HCT116 (cell line): ENCODE measurements at regions not wholly inside any gene's neighbourhood (a gene's known extent, or its start where the extent isn't known, plus 50 kb on each side); places are given as distances from the start of the nearest gene placed in this dataset.

Experiments used
- ATAC-seq: fragments of 200-7000 bp; cut with Tn5 transposase; 2 replicates; pipeline ENCODE4 v1.9.1; 2020; ENCODE audit warnings: mild to moderate bottlenecking, moderate library complexity
- BruUV-seq: library from RNA; stranded (reverse); fragments of 400-500 nt; replicated peaks from 2 replicates; lab custom pipeline; 2021; lab: Mats Ljungman, UMichigan
- CTCF ChIA-PET: fragments of 300-600 bp; sonication (Branson Sonifier 250); formaldehyde crosslinking; loops from one replicate; lab custom pipeline; 2021; ENCODE audit warnings: antibody characterized with exemption; lab: Charles Lee
- POLR2A ChIA-PET: fragments of 300-600, 350-600 bp; sonication (Branson Sonifier 250); formaldehyde crosslinking; loops from one replicate; lab custom pipeline; 2021; ENCODE audit warnings: antibody characterized with exemption; lab: Charles Lee
- RAD21 ChIA-PET, 2 experiments: fragments of 300-600 bp; sonication (Branson Sonifier 250); formaldehyde crosslinking; loops; one replicate each; lab custom pipeline; 2023; ENCODE audit warnings: low total read pairs in 2 of 2; ENCODE audit not compliant: uncharacterized antibody in 2 of 2, unreplicated experiment in 2 of 2, low non-redundant PET in 1 of 2; lab: Charles Lee
- DNase-seq: peaks from one replicate; pipeline ENCODE4 v3.0.0-alpha.2; 2010; ENCODE audit warnings: low read depth, low spot score
- H2AFZ ChIP-seq: fragments of 200-600 bp; shearing (Covaris generic), sonication (generic); 2 replicates; pipeline ENCODE4 v1.6.1; 2017; ENCODE audit warnings: low read depth, mixed run types, mixed read lengths, antibody characterized with exemption, low read length; ENCODE audit not compliant: poor library complexity, severe bottlenecking
- H3K27ac ChIP-seq: 2 replicates; pipeline ENCODE4 v1.5.1; 2012; ENCODE audit warnings: low read depth, low read length
- H3K27me3 ChIP-seq: fragments of 200-600 bp; sonication (generic); 2 replicates; pipeline ENCODE4 v1.6.1; 2016; ENCODE audit warnings: mixed run types, low read length, mixed read lengths; ENCODE audit not compliant: insufficient read depth
- H3K36me3 ChIP-seq, 2 experiments: fragments of 200-500 bp in 1 of 2; fragments of 200-600 bp in 1 of 2; sonication (Bioruptor generic) in 1 of 2; sonication (generic) in 1 of 2; 2 replicates each; pipeline versions ENCODE4 v1.5.1 to v1.6.1; 2014 to 2016; ENCODE audit warnings: low read length in 2 of 2, inconsistent platforms in 1 of 2, mixed read lengths in 1 of 2, mixed run types in 1 of 2; ENCODE audit not compliant: insufficient read depth in 2 of 2, control insufficient read depth in 1 of 2
- H3K4me1 ChIP-seq, 2 experiments: fragments of 200-600 bp in 1 of 2; sonication (generic) in 1 of 2; 2 replicates each; pipeline versions ENCODE4 v1.5.1 to v1.6.1; 2012 to 2017; ENCODE audit warnings: low read length in 2 of 2, inconsistent platforms in 1 of 2, mild to moderate bottlenecking in 1 of 2, mixed read lengths in 1 of 2, mixed run types in 1 of 2, moderate library complexity in 1 of 2; ENCODE audit not compliant: insufficient read depth in 2 of 2, control insufficient read depth in 1 of 2
- H3K4me2 ChIP-seq: fragments of 200-600 bp; sonication (generic); 2 replicates; pipeline ENCODE4 v1.6.1; 2017; ENCODE audit warnings: mixed run types, low read length, mixed read lengths
- H3K4me3 ChIP-seq, 2 experiments: fragments of 200-600 bp in 1 of 2; sonication (generic) in 1 of 2; replicated peaks in 1 of 2; 2 replicates each; pipeline ENCODE4 v1.5.1; 2011 to 2016; ENCODE audit warnings: low read length in 2 of 2, control low read depth in 1 of 2, low read depth in 1 of 2, mild to moderate bottlenecking in 1 of 2, mixed read lengths in 1 of 2, mixed run types in 1 of 2
- H3K79me2 ChIP-seq: fragments of 200-600 bp; sonication (generic); 2 replicates; pipeline ENCODE4 v1.6.1; 2017; ENCODE audit warnings: mild to moderate bottlenecking, mixed run types, low read length, moderate library complexity, mixed read lengths; ENCODE audit not compliant: insufficient read depth
- H3K9ac ChIP-seq: fragments of 200-600 bp; sonication (generic); 2 replicates; pipeline ENCODE4 v1.6.1; 2016; ENCODE audit warnings: low read length, mixed read lengths
- H3K9me2 ChIP-seq: fragments of 200-600 bp; sonication (generic), shearing (Covaris generic); 2 replicates; pipeline ENCODE4 v1.6.1; 2017; ENCODE audit warnings: mixed run types, mild to moderate bottlenecking, moderate library complexity; ENCODE audit not compliant: insufficient read depth
- H3K9me3 ChIP-seq, 2 experiments: fragments of 200-500 bp in 1 of 2; fragments of 200-600 bp in 1 of 2; sonication (Bioruptor generic) in 1 of 2; sonication (generic) in 1 of 2; 2 replicates each; pipeline ENCODE4 v1.6.1; 2014 to 2017; ENCODE audit warnings: low read length in 2 of 2, mixed read lengths in 2 of 2, inconsistent platforms in 1 of 2, low read depth in 1 of 2, mild to moderate bottlenecking in 1 of 2, mixed run types in 1 of 2, moderate library complexity in 1 of 2; ENCODE audit not compliant: control insufficient read depth in 1 of 2, insufficient read depth in 1 of 2
- H4K20me1 ChIP-seq: fragments of 200-600 bp; sonication (generic), shearing (Covaris generic); 2 replicates; pipeline ENCODE4 v1.6.1; 2017; ENCODE audit warnings: mixed run types, mild to moderate bottlenecking, moderate library complexity; ENCODE audit not compliant: insufficient read depth
- CBX3 ChIP-seq: IDR thresholded peaks from 2 replicates; pipeline ENCODE4 v1.6.1; 2012; ENCODE audit warnings: low read depth
- CEBPB ChIP-seq: IDR thresholded peaks from 2 replicates; pipeline ENCODE4 v1.6.1; 2012; ENCODE audit warnings: low read depth
- ELF1 ChIP-seq: IDR thresholded peaks from 2 replicates; pipeline ENCODE4 v1.6.1; 2012; ENCODE audit warnings: low read depth, borderline replicate concordance
- JUND ChIP-seq: IDR thresholded peaks from 2 replicates; pipeline ENCODE4 v1.6.1; 2012
- MAX ChIP-seq: IDR thresholded peaks from 2 replicates; pipeline ENCODE4 v1.6.1; 2012
- POLR2A ChIP-seq: IDR thresholded peaks from 2 replicates; pipeline ENCODE4 v1.7.0; 2011; ENCODE audit warnings: borderline replicate concordance; ENCODE audit not compliant: insufficient read depth, insufficient read length; ENCODE audit errors: extremely low read depth
- RAD21 ChIP-seq: IDR thresholded peaks from 2 replicates; pipeline ENCODE4 v1.6.1; 2012; ENCODE audit warnings: low read depth, mild to moderate bottlenecking
- SIN3A ChIP-seq: IDR thresholded peaks from 2 replicates; pipeline ENCODE4 v1.6.1; 2012; ENCODE audit warnings: low read depth
- SRF ChIP-seq: IDR thresholded peaks from 2 replicates; pipeline ENCODE4 v1.6.1; 2012; ENCODE audit warnings: low read depth
- TCF7L2 ChIP-seq: IDR thresholded peaks from 2 replicates; pipeline ENCODE4 v1.7.0; 2011; ENCODE audit warnings: borderline replicate concordance, inconsistent platforms; ENCODE audit not compliant: insufficient read depth, insufficient read length; ENCODE audit errors: extremely low read depth
- YY1 ChIP-seq: IDR thresholded peaks from 2 replicates; pipeline ENCODE4 v1.6.1; 2011; ENCODE audit warnings: low read length, low read depth, moderate library complexity, mild to moderate bottlenecking; ENCODE audit not compliant: insufficient replicate concordance; ENCODE audit errors: extremely low read depth
- ZBTB33 ChIP-seq: IDR thresholded peaks from 2 replicates; pipeline ENCODE4 v1.6.1; 2011; ENCODE audit warnings: mild to moderate bottlenecking, low read length, moderate library complexity; ENCODE audit not compliant: insufficient replicate concordance; ENCODE audit errors: extremely low read depth
- ZNF274 ChIP-seq: fragments of 200-500 bp; sonication (Bioruptor generic); IDR thresholded peaks from 2 replicates; pipeline ENCODE4 v1.6.1; 2014; ENCODE audit warnings: mild to moderate bottlenecking, low read depth, low read length, inconsistent platforms
- intact Hi-C: fragments of 100-400 bp; cut with micrococcal nuclease; formaldehyde crosslinking; loops from 2 replicates; pipeline ENCODE4 v1.10.0; 2022
- TF ChIP-seq, protein P1 (sequence below): IDR thresholded peaks from 2 replicates; pipeline ENCODE4 v1.6.1; 2012
- TF ChIP-seq, protein P2 (sequence below), 3 experiments: fragments of 200-600 bp in 1 of 3; sonication (generic) in 1 of 3; IDR thresholded peaks in 2 of 3; conservative IDR thresholded peaks in 1 of 3; 2 replicates each; pipeline ENCODE4 v1.5.1; 2012 to 2017; ENCODE audit warnings: low read depth in 2 of 3, low read length in 2 of 3, antibody characterized with exemption in 1 of 3, borderline replicate concordance in 1 of 3, control low read depth in 1 of 3, mild to moderate bottlenecking in 1 of 3, mixed read lengths in 1 of 3, mixed run types in 1 of 3, moderate library complexity in 1 of 3; ENCODE audit not compliant: insufficient read depth in 1 of 3

DNA sequence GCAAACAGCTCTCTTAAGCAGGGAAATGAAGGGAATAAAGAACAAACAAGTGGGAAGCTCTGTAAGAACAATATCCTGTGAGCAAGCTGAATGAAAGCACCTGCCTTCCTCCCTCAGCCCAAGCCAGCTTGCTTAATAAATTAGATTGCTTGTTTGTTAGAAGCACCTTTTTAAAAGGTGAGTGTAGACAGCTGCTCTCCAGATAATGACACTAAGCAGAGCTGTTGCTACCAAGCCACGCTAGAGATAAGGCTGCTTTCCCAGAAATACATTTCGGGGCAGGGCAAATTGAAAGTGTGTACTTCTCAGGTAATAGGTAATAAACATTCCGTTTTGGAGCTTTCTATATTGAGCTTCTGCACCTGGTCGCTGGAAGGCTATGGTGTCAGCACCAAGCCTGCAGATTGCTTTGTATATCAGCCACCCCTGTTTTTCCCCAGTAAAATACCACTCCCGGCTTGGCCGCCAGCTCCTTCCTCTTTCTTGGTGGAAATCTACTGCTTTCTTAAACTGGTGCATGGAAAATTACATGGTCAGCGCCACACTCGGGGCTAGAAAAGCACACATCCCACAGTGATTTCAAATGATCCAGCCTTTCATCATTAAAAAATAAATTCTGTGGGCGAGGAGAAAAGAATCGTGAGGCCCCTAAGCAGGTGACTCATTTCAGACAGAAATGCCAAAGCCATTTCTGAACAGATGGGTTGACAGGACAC, 151.3 kb downstream of the ETS2 start:
- intact Hi-C loops: no loop called here
- no peak overlapping the region for H2AFZ ChIP-seq
- TF ChIP-seq SIN3A (no peak), JUND (no peak)
- ATAC-seq (no peak), DNase-seq (no peak)
- ChIA-PET CTCF (no interaction called here), POLR2A (no interaction called here), RAD21 (interaction anchor here in 1 of 2 experiments (0.6 kb wide), 1 partner anchor 203 kb away, joined by 3 read pairs; no protein-coding TSS in a partner anchor)
- no peaks in the 10 kb centered on the region for H3K9me3 ChIP-seq
- H3K9ac ChIP-seq: no peak overlapping the region
- no peaks in the 10 kb centered on the region for H4K20me1 ChIP-seq
- no peaks in the 10 kb centered on the region for H3K27me3 ChIP-seq
- no TSS peak for BruUV-seq
- H3K4me3 ChIP-seq: no peak overlapping the region
- no peaks in the 10 kb centered on the region for H3K79me2 ChIP-seq
- H3K36me3 ChIP-seq: no peaks in the 10 kb centered on the region
- H3K27ac ChIP-seq: no peak overlapping the region
- no peak overlapping the region for H3K4me2 ChIP-seq
- H3K9me2 ChIP-seq: no peaks in the 10 kb centered on the region
- H3K4me1 ChIP-seq: 0 out of 4 replicates have a peak, but pooled peaks cover 0 to 4% of the 10 kb centered on the region in 2 experiments

GRCh38 chr21:38956521-38956855, 150.8 kb downstream of the ETS2 start:
- Histone ChIP-seq H3K4me2 (no peak overlapping the region), H3K27ac (no peak overlapping the region), H3K27me3 (no peaks in the 10 kb centered on the region), H3K4me1 (0 out of 4 replicates have a peak, but pooled peaks cover 0 to 4% of the 10 kb centered on the region in 2 experiments), H3K9me2 (no peaks in the 10 kb centered on the region), H2AFZ (no peak overlapping the region), H4K20me1 (no peaks in the 10 kb centered on the region), H3K36me3 (no peaks in the 10 kb centered on the region), H3K79me2 (no peaks in the 10 kb centered on the region), H3K4me3 (no peak overlapping the region), H3K9me3 (no peaks in the 10 kb centered on the region), H3K9ac (no peak overlapping the region)
- POLR2A ChIA-PET: no interaction called here
- CTCF ChIA-PET: no interaction called here
- ATAC-seq (no peak), DNase-seq (no peak)
- intact Hi-C loops: no loop called here
- TF ChIP-seq MAX (no peak), CEBPB (no peak), SRF (no peak), CBX3 (no peak), ZNF274 (no peak), ELF1 (no peak), POLR2A (no peak), RAD21 (no peak), TCF7L2 (no peak), YY1 (no peak), ZBTB33 (no peak)
- TF ChIP-seq, protein P1, sequence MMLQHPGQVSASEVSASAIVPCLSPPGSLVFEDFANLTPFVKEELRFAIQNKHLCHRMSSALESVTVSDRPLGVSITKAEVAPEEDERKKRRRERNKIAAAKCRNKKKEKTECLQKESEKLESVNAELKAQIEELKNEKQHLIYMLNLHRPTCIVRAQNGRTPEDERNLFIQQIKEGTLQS: no peak
- TF ChIP-seq, protein P2, sequence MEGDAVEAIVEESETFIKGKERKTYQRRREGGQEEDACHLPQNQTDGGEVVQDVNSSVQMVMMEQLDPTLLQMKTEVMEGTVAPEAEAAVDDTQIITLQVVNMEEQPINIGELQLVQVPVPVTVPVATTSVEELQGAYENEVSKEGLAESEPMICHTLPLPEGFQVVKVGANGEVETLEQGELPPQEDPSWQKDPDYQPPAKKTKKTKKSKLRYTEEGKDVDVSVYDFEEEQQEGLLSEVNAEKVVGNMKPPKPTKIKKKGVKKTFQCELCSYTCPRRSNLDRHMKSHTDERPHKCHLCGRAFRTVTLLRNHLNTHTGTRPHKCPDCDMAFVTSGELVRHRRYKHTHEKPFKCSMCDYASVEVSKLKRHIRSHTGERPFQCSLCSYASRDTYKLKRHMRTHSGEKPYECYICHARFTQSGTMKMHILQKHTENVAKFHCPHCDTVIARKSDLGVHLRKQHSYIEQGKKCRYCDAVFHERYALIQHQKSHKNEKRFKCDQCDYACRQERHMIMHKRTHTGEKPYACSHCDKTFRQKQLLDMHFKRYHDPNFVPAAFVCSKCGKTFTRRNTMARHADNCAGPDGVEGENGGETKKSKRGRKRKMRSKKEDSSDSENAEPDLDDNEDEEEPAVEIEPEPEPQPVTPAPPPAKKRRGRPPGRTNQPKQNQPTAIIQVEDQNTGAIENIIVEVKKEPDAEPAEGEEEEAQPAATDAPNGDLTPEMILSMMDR (IDR thresholded peaks at IDR 0.05 in 2 of 3, conservative IDR thresholded peaks at IDR 0.05 in 1 of 3; ENCODE audit: borderline replicate concordance in 1 of 3, insufficient read depth in 1 of 3, low read depth in 2 of 3, low read length in 2 of 3): no peak
- RAD21 ChIA-PET: no interaction called here
- no TSS peak for BruUV-seq
